Keratinocyte (primary cell): ENCODE measurements at regions not wholly inside any gene's neighbourhood (a gene's known extent, or its start where the extent isn't known, plus 50 kb on each side); places are given as distances from the start of the nearest gene placed in this dataset.

Source experiments
- CTCF ChIP-seq, 3 experiments: IDR thresholded peaks in 1 of 3; conservative IDR thresholded peaks in 1 of 3; optimal IDR thresholded peaks in 1 of 3; 2 replicates in 2 of 3; 3 replicates in 1 of 3; pipeline versions ENCODE3 to v1.5.1; 2011; ENCODE audit warnings: low read length in 3 of 3, mild to moderate bottlenecking in 3 of 3, moderate library complexity in 2 of 3, control low read depth in 1 of 3, inconsistent platforms in 1 of 3; ENCODE audit not compliant: insufficient read depth in 2 of 3; ENCODE audit errors: extremely low read depth in 1 of 3
- EZH2 ChIP-seq: IDR thresholded peaks from one replicate; pipeline ENCODE4 v1.6.1; 2012; ENCODE audit warnings: inconsistent platforms, mild to moderate bottlenecking, low read length, moderate library complexity

GRCh38 chr10:78411716-78412115, 378.1 kb downstream of the RPS24 start:
- TF ChIP-seq EZH2 (no peak), CTCF (optimal IDR thresholded peaks at IDR 0.05 in 1 of 3, IDR thresholded peaks at IDR 0.05 in 1 of 3, conservative IDR thresholded peaks at IDR 0.05 in 1 of 3; ENCODE audit: extremely low read depth in 1 of 3, insufficient read depth in 2 of 3, low read length in 3 of 3) (no peak)
